H9 (cell line): ENCODE measurements at regions not wholly inside any gene's neighbourhood (a gene's known extent, or its start where the extent isn't known, plus 50 kb on each side); places are given as distances from the start of the nearest gene placed in this dataset.

Experiments
- DNase-seq: peaks from one replicate; pipeline ENCODE4 v3.0.0-alpha.2; 2017
- H2AFZ ChIP-seq: one replicate; pipeline ENCODE4 v1.6.1; 2013; ENCODE audit warnings: mild to moderate bottlenecking, low read length, control low read depth, moderate library complexity
- H2AK5ac ChIP-seq: 2 replicates; pipeline ENCODE4 v1.6.1; 2013; ENCODE audit warnings: low read length, control low read depth, mixed read lengths; ENCODE audit not compliant: insufficient read length
- H2BK120ac ChIP-seq: one replicate; pipeline ENCODE4 v1.6.1; 2013; ENCODE audit warnings: low read depth, mild to moderate bottlenecking, low read length, control low read depth, inconsistent platforms; ENCODE audit not compliant: poor library complexity, severe bottlenecking
- H2BK12ac ChIP-seq: 2 replicates; pipeline ENCODE4 v1.6.1; 2013; ENCODE audit warnings: low read length, control low read depth, mixed read lengths, low read depth; ENCODE audit not compliant: insufficient read length
- H2BK15ac ChIP-seq: 2 replicates; pipeline ENCODE4 v1.6.1; 2013; ENCODE audit warnings: low read depth, low read length, control low read depth
- H2BK20ac ChIP-seq: one replicate; pipeline ENCODE4 v1.6.1; 2013; ENCODE audit warnings: low read depth, mild to moderate bottlenecking, low read length, control low read depth, inconsistent platforms; ENCODE audit not compliant: poor library complexity, severe bottlenecking
- H2BK5ac ChIP-seq: 2 replicates; pipeline ENCODE4 v1.6.1; 2013; ENCODE audit warnings: low read length, control low read depth, mixed read lengths; ENCODE audit not compliant: insufficient read length
- H3K14ac ChIP-seq: 2 replicates; pipeline ENCODE4 v1.6.1; 2013; ENCODE audit warnings: low read length, control low read depth; ENCODE audit not compliant: insufficient read depth
- H3K18ac ChIP-seq: 2 replicates; pipeline ENCODE4 v1.6.1; 2013; ENCODE audit warnings: low read depth, mild to moderate bottlenecking, mixed read lengths, low read length, control low read depth; ENCODE audit not compliant: insufficient read length
- H3K23ac ChIP-seq: 2 replicates; pipeline ENCODE4 v1.6.1; 2013; ENCODE audit warnings: low read length, control low read depth, mixed read lengths, low read depth; ENCODE audit not compliant: insufficient read length
- H3K23me2 ChIP-seq: 2 replicates; pipeline ENCODE4 v1.6.1; 2013; ENCODE audit warnings: low read depth, mild to moderate bottlenecking, mixed read lengths, low read length, control low read depth; ENCODE audit not compliant: insufficient read length, poor library complexity, severe bottlenecking
- H3K27ac ChIP-seq: 2 replicates; pipeline ENCODE4 v1.5.1; 2013; ENCODE audit warnings: low read length, control low read depth, mixed read lengths, low read depth; ENCODE audit not compliant: insufficient read length
- H3K27me3 ChIP-seq: 2 replicates; pipeline ENCODE4 v1.6.1; 2013; ENCODE audit warnings: low read length, control low read depth, inconsistent platforms; ENCODE audit not compliant: insufficient read depth
- H3K4ac ChIP-seq: 2 replicates; pipeline ENCODE4 v1.6.1; 2013; ENCODE audit warnings: low read depth, mild to moderate bottlenecking, control low read depth, inconsistent platforms, low read length, moderate library complexity
- H3K4me1 ChIP-seq: 2 replicates; pipeline ENCODE4 v1.6.1; 2013; ENCODE audit warnings: low read length, control low read depth, inconsistent platforms; ENCODE audit not compliant: insufficient read depth
- H3K4me2 ChIP-seq: 2 replicates; pipeline ENCODE4 v1.6.1; 2013; ENCODE audit warnings: low read length, control low read depth, mixed read lengths; ENCODE audit not compliant: insufficient read length, insufficient read depth
- H3K56ac ChIP-seq: 2 replicates; pipeline ENCODE4 v1.6.1; 2013; ENCODE audit warnings: low read depth, mild to moderate bottlenecking, mixed read lengths, low read length, control low read depth; ENCODE audit not compliant: insufficient read length
- H3K79me1 ChIP-seq: 2 replicates; pipeline ENCODE4 v1.6.1; 2013; ENCODE audit warnings: low read depth, mild to moderate bottlenecking, moderate library complexity, low read length, control low read depth, inconsistent platforms; ENCODE audit not compliant: insufficient read depth, poor library complexity, severe bottlenecking
- H3K79me2 ChIP-seq: 2 replicates; pipeline ENCODE4 v1.6.1; 2013; ENCODE audit warnings: low read length, control low read depth, inconsistent platforms; ENCODE audit not compliant: insufficient read depth
- H3K9ac ChIP-seq: 2 replicates; pipeline ENCODE4 v1.6.1; 2013; ENCODE audit warnings: low read length, control low read depth, mixed read lengths; ENCODE audit not compliant: insufficient read length; ENCODE audit errors: extremely low read depth
- H3K9me3 ChIP-seq: one replicate; pipeline ENCODE4 v1.6.1; 2013; ENCODE audit warnings: low read depth, low read length, inconsistent platforms; ENCODE audit not compliant: control insufficient read depth
- H3T11ph ChIP-seq: one replicate; pipeline ENCODE4 v1.6.1; 2013; ENCODE audit warnings: mild to moderate bottlenecking, low read length, control low read depth, inconsistent platforms
- H4K20me1 ChIP-seq: one replicate; pipeline ENCODE4 v1.6.1; 2013; ENCODE audit not compliant: control insufficient read depth, insufficient read length, insufficient read depth
- H4K5ac ChIP-seq: 2 replicates; pipeline ENCODE4 v1.6.1; 2013; ENCODE audit warnings: low read depth, mild to moderate bottlenecking, mixed read lengths, low read length, control low read depth; ENCODE audit not compliant: insufficient read length
- H4K8ac ChIP-seq: replicated peaks from 2 replicates; pipeline ENCODE4 v1.6.1; 2013; ENCODE audit warnings: low read length, control low read depth, mixed read lengths, low read depth; ENCODE audit not compliant: insufficient read length
- H4K91ac ChIP-seq: 2 replicates; pipeline ENCODE4 v1.6.1; 2013; ENCODE audit warnings: low read depth, mild to moderate bottlenecking, moderate library complexity, mixed read lengths, low read length, control low read depth; ENCODE audit not compliant: insufficient read length
- H3K27ac Mint-ChIP-seq, 3 experiments: 2 replicates in 2 of 3; 3 replicates in 1 of 3; pipeline ENCODE4 v1.8.0; 2020 to 2021; ENCODE audit warnings: mixed read lengths in 3 of 3, mild to moderate bottlenecking in 1 of 3, moderate library complexity in 1 of 3
- H3K27me3 Mint-ChIP-seq: 2 replicates; pipeline ENCODE4 v1.8.0; 2021; ENCODE audit warnings: low read depth, mild to moderate bottlenecking, moderate library complexity, mixed read lengths
- H3K36me3 Mint-ChIP-seq, 3 experiments: 2 replicates in 2 of 3; 3 replicates in 1 of 3; pipeline ENCODE4 v1.8.0; 2020 to 2021; ENCODE audit warnings: low read depth in 3 of 3, mixed read lengths in 3 of 3; ENCODE audit not compliant: insufficient read depth in 1 of 3
- H3K4me1 Mint-ChIP-seq, 2 experiments: 2 replicates each; pipeline ENCODE4 v1.8.0; 2020; ENCODE audit warnings: mixed read lengths in 2 of 2
- H3K4me3 Mint-ChIP-seq, 2 experiments: 2 replicates in 1 of 2; 3 replicates in 1 of 2; pipeline ENCODE4 v1.8.0; 2020 to 2021; ENCODE audit warnings: mild to moderate bottlenecking in 2 of 2, mixed read lengths in 2 of 2, moderate library complexity in 1 of 2
- H3K9me3 Mint-ChIP-seq, 2 experiments: 2 replicates in 1 of 2; 3 replicates in 1 of 2; pipeline ENCODE4 v1.8.0; 2020; ENCODE audit warnings: mild to moderate bottlenecking in 2 of 2, mixed read lengths in 2 of 2, moderate library complexity in 1 of 2
- WGBS: extraction: QIAGEN DNeasy Blood & Tissue Kit; methylation state at CpG from one replicate; pipeline ENCODE4 v1.1.7; 2013; ENCODE audit warnings: missing lambda C conversion rate, low lambda C conversion rate, mixed read lengths; ENCODE audit not compliant: insufficient read length; ENCODE audit errors: extremely low coverage; 5-methylcytosine and 5-hydroxymethylcytosine counted together
- TF ChIP-seq, protein P1 (sequence below): fragments of 200-600 bp; sonication (generic); conservative IDR thresholded peaks from 3 replicates; pipeline ENCODE4 v1.8.0; 2021; ENCODE audit warnings: antibody characterized with exemption, mild to moderate bottlenecking

- Histone ChIP-seq H3K4ac (no peak overlapping the region), H4K8ac (no peak overlapping the region), H3T11ph (no peak overlapping the region), H2BK12ac (no peak overlapping the region), H3K79me2 (no peaks in the 10 kb centered on the region), H3K27ac (no peak overlapping the region), H3K23me2 (no peaks in the 10 kb centered on the region), H2BK20ac (no peak overlapping the region), H3K9me3 (no peaks in the 10 kb centered on the region), H3K4me2 (no peak overlapping the region), H3K27me3 (no peaks in the 10 kb centered on the region), H4K91ac (no peak overlapping the region), H2AFZ (no peak overlapping the region), H4K20me1 (no peaks in the 10 kb centered on the region), H4K5ac (no peak overlapping the region), H3K4me1 (no peaks in the 10 kb centered on the region), H3K9ac (no peak overlapping the region), H2AK5ac (no peak overlapping the region), H2BK15ac (no peak overlapping the region), H2BK5ac (no peak overlapping the region), H3K23ac (no peak overlapping the region), H3K79me1 (no peaks in the 10 kb centered on the region), H3K14ac (no peak overlapping the region), H2BK120ac (no peak overlapping the region), H3K18ac (no peak overlapping the region), H3K56ac (no peak overlapping the region)
- Mint-ChIP-seq H3K4me1 (no peaks in the 10 kb centered on the region), H3K36me3 (peaks cover 3 to 14% (median 7%) of the 10 kb centered on the region in 3 experiments; a peak in 4 of 7 replicates), H3K4me3 (no peak overlapping the region), H3K9me3 (peaks cover 3 to 13% of the 10 kb centered on the region in 2 experiments; a peak in 4 of 5 replicates), H3K27me3 (no peaks in the 10 kb centered on the region), H3K27ac (no peak overlapping the region)
- no peak for DNase-seq
- no CpG with 5 or more reads among the region's 1 CpG for WGBS
- TF ChIP-seq, protein P1, sequence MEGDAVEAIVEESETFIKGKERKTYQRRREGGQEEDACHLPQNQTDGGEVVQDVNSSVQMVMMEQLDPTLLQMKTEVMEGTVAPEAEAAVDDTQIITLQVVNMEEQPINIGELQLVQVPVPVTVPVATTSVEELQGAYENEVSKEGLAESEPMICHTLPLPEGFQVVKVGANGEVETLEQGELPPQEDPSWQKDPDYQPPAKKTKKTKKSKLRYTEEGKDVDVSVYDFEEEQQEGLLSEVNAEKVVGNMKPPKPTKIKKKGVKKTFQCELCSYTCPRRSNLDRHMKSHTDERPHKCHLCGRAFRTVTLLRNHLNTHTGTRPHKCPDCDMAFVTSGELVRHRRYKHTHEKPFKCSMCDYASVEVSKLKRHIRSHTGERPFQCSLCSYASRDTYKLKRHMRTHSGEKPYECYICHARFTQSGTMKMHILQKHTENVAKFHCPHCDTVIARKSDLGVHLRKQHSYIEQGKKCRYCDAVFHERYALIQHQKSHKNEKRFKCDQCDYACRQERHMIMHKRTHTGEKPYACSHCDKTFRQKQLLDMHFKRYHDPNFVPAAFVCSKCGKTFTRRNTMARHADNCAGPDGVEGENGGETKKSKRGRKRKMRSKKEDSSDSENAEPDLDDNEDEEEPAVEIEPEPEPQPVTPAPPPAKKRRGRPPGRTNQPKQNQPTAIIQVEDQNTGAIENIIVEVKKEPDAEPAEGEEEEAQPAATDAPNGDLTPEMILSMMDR: no peak
Observed at GRCh38 chr1:242736611-242737010, 212.1 kb upstream of the PLD5 start.
